A549 (cell line): ENCODE measurements at regions not wholly inside any gene's neighbourhood (a gene's known extent, or its start where the extent isn't known, plus 50 kb on each side); places are given as distances from the start of the nearest gene placed in this dataset.

Experiments used
- ATAC-seq, 2 experiments: fragments of 200-7000 bp in 1 of 2; fragments of >200 bp in 1 of 2; cut with Nextera tagmentation in 1 of 2; cut with Tn5 transposase in 1 of 2; 3 replicates each; pipeline versions ENCODE4 v1.8.0 to v1.9.1; 2018 to 2020; ENCODE audit warnings: mild to moderate bottlenecking in 1 of 2, moderate library complexity in 1 of 2
- CTCF ChIA-PET: fragments of 300-600 bp; sonication (Branson Sonifier 250); formaldehyde crosslinking; extraction: SDS; loops from one replicate; lab custom pipeline; 2021; ENCODE audit warnings: antibody characterized with exemption, inconsistent platforms; lab: Yijun Ruan, JAX
- POLR2A ChIA-PET: fragments of 350-600 bp; formaldehyde crosslinking; extraction: SDS; loops from one replicate; lab custom pipeline; 2021; ENCODE audit warnings: antibody characterized with exemption, inconsistent platforms; lab: Yijun Ruan, JAX
- DNase-seq, 2 experiments: peaks; one replicate each; pipeline versions ENCODE4 v3.0.0 to v3.0.0-alpha.2; 2011 to 2016; ENCODE audit warnings: low read depth in 1 of 2, low spot score in 1 of 2
- FAIRE-seq: peaks from 2 replicates; lab custom pipeline; 2011; peaks lifted over from hg19 to GRCh38; lab: Jason Lieb, UNC
- H3K27ac ChIP-seq, 2 experiments: fragments of >200 bp; sonication (Bioruptor Twin); formaldehyde crosslinking; 3 replicates each; pipeline ENCODE4 v1.5.1; 2016 to 2017
- H3K4me1 ChIP-seq: fragments of >200 bp; sonication (Bioruptor Twin); formaldehyde crosslinking; 3 replicates; pipeline ENCODE4 v1.6.1; 2016
- H3K4me2 ChIP-seq: fragments of >200 bp; sonication (Bioruptor Twin); formaldehyde crosslinking; 3 replicates; pipeline ENCODE4 v1.6.1; 2016
- H3K4me3 ChIP-seq: fragments of >200 bp; sonication (Bioruptor Twin); formaldehyde crosslinking; 3 replicates; pipeline ENCODE4 v1.5.1; 2016
- H3K9me3 ChIP-seq: fragments of >200 bp; sonication (Bioruptor Twin); formaldehyde crosslinking; 3 replicates; pipeline ENCODE4 v1.6.1; 2016
- BHLHE40 ChIP-seq: IDR thresholded peaks from 2 replicates; pipeline ENCODE4 v1.6.1; 2012; ENCODE audit warnings: low read depth, low read length, inconsistent platforms
- CBX8 ChIP-seq: fragments of 200-600 bp; sonication (generic); IDR thresholded peaks from 2 replicates; pipeline ENCODE4 v1.6.1; 2016
- CEBPB ChIP-seq, 2 experiments: fragments of >200 bp in 1 of 2; sonication (Bioruptor Twin) in 1 of 2; formaldehyde crosslinking in 1 of 2; IDR thresholded peaks; 2 replicates each; pipeline ENCODE4 v1.6.1; 2012 to 2016
- FOSL2 ChIP-seq, 2 experiments: fragments of 450-650 bp in 1 of 2; fragments of >200 bp in 1 of 2; sonication (Bioruptor Twin) in 1 of 2; formaldehyde crosslinking; IDR thresholded peaks; 2 replicates each; pipeline versions ENCODE4 v1.5.0 to v1.6.1; 2016 to 2020; ENCODE audit warnings: mild to moderate bottlenecking in 1 of 2, moderate library complexity in 1 of 2
- HEYL ChIP-seq: fragments of 250-450 bp; sonication (Bioruptor Pico); IDR thresholded peaks from 2 replicates; pipeline ENCODE4 v1.8.0; 2021; ENCODE audit warnings: mild to moderate bottlenecking, moderate library complexity
- HOXB13 ChIP-seq: fragments of 250-450 bp; sonication (Bioruptor Pico); IDR thresholded peaks from 2 replicates; pipeline ENCODE4 v1.5.0; 2020; ENCODE audit warnings: low read depth, mild to moderate bottlenecking, moderate library complexity
- JUN ChIP-seq, 2 experiments: fragments of >200 bp; sonication (Bioruptor Twin); formaldehyde crosslinking; IDR thresholded peaks; 2 replicates in 1 of 2; 3 replicates in 1 of 2; pipeline ENCODE4 v1.6.1; 2016 to 2017
- KDM1A ChIP-seq: fragments of 200-600 bp; sonication (generic); IDR thresholded peaks from 2 replicates; pipeline ENCODE4 v1.6.1; 2016; ENCODE audit warnings: low read depth, mild to moderate bottlenecking
- MAZ ChIP-seq: fragments of 150-350 bp; IDR thresholded peaks from 2 replicates; pipeline ENCODE4 v1.6.1; 2014; ENCODE audit warnings: antibody characterized with exemption, low read depth, low read length, borderline replicate concordance
- POLR2A ChIP-seq: IDR thresholded peaks from 2 replicates; pipeline ENCODE4 v1.6.1; 2012; ENCODE audit warnings: mild to moderate bottlenecking, low read length
- RAD21 ChIP-seq, 2 experiments: fragments of >200 bp in 1 of 2; sonication (Bioruptor Twin) in 1 of 2; formaldehyde crosslinking in 1 of 2; IDR thresholded peaks in 1 of 2; conservative IDR thresholded peaks in 1 of 2; 2 replicates in 1 of 2; 3 replicates in 1 of 2; pipeline ENCODE4 v1.6.1; 2012 to 2018; ENCODE audit warnings: inconsistent platforms in 1 of 2
- RFX5 ChIP-seq: fragments of 450-650 bp; IDR thresholded peaks from 2 replicates; pipeline ENCODE4 v1.7.1; 2014; ENCODE audit warnings: antibody characterized with exemption, mild to moderate bottlenecking, moderate library complexity
- RNF2 ChIP-seq: fragments of 200-600 bp; sonication (generic); IDR thresholded peaks from 2 replicates; pipeline ENCODE4 v1.6.1; 2016; ENCODE audit warnings: low read depth, mild to moderate bottlenecking, antibody characterized with exemption, moderate library complexity, borderline replicate concordance
- SREBF2 ChIP-seq: fragments of 450-650 bp; IDR thresholded peaks from 2 replicates; pipeline ENCODE4 v1.6.1; 2014; ENCODE audit warnings: mild to moderate bottlenecking, moderate library complexity
- TFCP2L1 ChIP-seq: fragments of 250-450 bp; sonication (Bioruptor Pico); IDR thresholded peaks from 2 replicates; pipeline ENCODE4 v1.5.0; 2021; ENCODE audit warnings: mild to moderate bottlenecking
- ZC3H11A ChIP-seq: fragments of 450-650 bp; IDR thresholded peaks from 2 replicates; pipeline ENCODE4 v1.6.1; 2014; ENCODE audit warnings: antibody characterized with exemption, mild to moderate bottlenecking
- WGBS: methylation state at CpG from one replicate; pipeline ENCODE4 v1.1.6; 2017; ENCODE audit errors: missing lambda C conversion rate; 5-methylcytosine and 5-hydroxymethylcytosine counted together
- TF ChIP-seq, protein P1 (sequence below): IDR thresholded peaks from 2 replicates; pipeline ENCODE4 v1.6.1; 2012; ENCODE audit warnings: low read depth, borderline replicate concordance
- TF ChIP-seq, protein P2 (sequence below): fragments of 450-650 bp; IDR thresholded peaks from 2 replicates; pipeline ENCODE4 v1.6.1; 2014; ENCODE audit warnings: antibody characterized with exemption
- TF ChIP-seq, protein P3 (sequence below): fragments of 200-600 bp; sonication (generic); IDR thresholded peaks from 2 replicates; pipeline ENCODE4 v1.6.1; 2016; ENCODE audit warnings: antibody characterized with exemption, mild to moderate bottlenecking, moderate library complexity
- TF ChIP-seq, protein P4 (sequence below): fragments of >200 bp; sonication (Bioruptor Twin); formaldehyde crosslinking; IDR thresholded peaks from 3 replicates; pipeline ENCODE4 v1.6.1; 2016
- TF ChIP-seq, protein P5 (sequence below): fragments of >200 bp; sonication (Bioruptor Twin); formaldehyde crosslinking; IDR thresholded peaks from 2 replicates; pipeline ENCODE4 v1.6.1; 2016
- TF ChIP-seq, protein P6 (sequence below): fragments of 250-450 bp; sonication (Bioruptor Pico); IDR thresholded peaks from 2 replicates; pipeline ENCODE4 v1.5.0; 2020; ENCODE audit warnings: low read depth, mild to moderate bottlenecking, moderate library complexity

DNA sequence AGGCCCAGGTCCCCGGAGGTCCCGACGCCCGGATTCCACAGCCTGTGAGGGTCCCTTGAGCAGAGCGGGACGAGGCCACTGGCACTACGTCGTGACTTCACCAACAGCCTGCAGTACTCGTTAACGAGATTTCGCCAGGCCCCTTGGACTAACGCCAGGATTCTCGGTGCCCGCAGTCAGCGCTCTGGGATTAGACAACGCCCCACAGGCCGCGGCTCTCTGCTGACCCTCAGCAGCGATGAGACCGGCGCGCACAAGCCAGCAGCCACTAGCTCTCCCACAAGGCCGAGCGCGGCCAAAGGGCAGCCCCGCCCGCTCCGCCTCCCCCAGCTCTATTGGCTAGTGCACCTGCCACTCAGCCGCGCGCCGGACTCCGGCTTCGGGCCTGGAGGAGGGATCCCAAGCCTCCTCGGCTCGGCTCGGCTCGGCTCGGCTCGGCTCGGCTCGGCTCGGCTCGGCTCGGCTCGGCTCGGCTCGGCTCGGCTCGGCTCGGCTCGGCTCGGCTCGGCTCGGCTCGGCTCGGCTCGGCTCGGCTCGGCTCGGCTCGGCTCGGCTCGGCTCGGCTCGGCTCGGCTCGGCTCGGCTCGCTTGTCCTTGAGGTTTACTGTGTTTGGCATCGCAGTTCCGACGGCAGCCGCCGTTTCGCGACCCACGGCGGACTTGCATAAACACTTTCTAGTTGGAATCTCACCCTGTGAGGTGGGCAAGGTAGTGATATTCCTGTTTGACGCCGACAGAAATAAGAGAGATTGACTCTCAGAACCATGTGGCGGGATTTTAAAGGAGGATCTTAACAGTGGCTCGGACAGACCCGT is 231.7 kb upstream of the SERP2 start (continued):
- TF ChIP-seq, protein P1, sequence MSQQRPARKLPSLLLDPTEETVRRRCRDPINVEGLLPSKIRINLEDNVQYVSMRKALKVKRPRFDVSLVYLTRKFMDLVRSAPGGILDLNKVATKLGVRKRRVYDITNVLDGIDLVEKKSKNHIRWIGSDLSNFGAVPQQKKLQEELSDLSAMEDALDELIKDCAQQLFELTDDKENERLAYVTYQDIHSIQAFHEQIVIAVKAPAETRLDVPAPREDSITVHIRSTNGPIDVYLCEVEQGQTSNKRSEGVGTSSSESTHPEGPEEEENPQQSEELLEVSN = peak; percentile 74
- TF ChIP-seq RAD21 (conservative IDR thresholded peaks at IDR 0.05 in 1 of 2, IDR thresholded peaks at IDR 0.05 in 1 of 2) (peak in 1 of 2 experiments; percentile 35; a peak in 1 of 5 replicates), POLR2A (peak; percentile 74), HOXB13 (peak; percentile 69; the same call in 1 of the 2 replicates), HEYL (CRISPR knock-in tag) (no peak), RFX5 (no peak), BHLHE40 (no peak), KDM1A (no peak), RNF2 (no peak), JUN (IDR thresholded peaks at IDR 0.05) (peak; percentile 7 to 70; a peak in 2 of 5 replicates)
- TF ChIP-seq, protein P2, sequence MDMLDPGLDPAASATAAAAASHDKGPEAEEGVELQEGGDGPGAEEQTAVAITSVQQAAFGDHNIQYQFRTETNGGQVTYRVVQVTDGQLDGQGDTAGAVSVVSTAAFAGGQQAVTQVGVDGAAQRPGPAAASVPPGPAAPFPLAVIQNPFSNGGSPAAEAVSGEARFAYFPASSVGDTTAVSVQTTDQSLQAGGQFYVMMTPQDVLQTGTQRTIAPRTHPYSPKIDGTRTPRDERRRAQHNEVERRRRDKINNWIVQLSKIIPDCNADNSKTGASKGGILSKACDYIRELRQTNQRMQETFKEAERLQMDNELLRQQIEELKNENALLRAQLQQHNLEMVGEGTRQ = no peak
- TF ChIP-seq, protein P3, sequence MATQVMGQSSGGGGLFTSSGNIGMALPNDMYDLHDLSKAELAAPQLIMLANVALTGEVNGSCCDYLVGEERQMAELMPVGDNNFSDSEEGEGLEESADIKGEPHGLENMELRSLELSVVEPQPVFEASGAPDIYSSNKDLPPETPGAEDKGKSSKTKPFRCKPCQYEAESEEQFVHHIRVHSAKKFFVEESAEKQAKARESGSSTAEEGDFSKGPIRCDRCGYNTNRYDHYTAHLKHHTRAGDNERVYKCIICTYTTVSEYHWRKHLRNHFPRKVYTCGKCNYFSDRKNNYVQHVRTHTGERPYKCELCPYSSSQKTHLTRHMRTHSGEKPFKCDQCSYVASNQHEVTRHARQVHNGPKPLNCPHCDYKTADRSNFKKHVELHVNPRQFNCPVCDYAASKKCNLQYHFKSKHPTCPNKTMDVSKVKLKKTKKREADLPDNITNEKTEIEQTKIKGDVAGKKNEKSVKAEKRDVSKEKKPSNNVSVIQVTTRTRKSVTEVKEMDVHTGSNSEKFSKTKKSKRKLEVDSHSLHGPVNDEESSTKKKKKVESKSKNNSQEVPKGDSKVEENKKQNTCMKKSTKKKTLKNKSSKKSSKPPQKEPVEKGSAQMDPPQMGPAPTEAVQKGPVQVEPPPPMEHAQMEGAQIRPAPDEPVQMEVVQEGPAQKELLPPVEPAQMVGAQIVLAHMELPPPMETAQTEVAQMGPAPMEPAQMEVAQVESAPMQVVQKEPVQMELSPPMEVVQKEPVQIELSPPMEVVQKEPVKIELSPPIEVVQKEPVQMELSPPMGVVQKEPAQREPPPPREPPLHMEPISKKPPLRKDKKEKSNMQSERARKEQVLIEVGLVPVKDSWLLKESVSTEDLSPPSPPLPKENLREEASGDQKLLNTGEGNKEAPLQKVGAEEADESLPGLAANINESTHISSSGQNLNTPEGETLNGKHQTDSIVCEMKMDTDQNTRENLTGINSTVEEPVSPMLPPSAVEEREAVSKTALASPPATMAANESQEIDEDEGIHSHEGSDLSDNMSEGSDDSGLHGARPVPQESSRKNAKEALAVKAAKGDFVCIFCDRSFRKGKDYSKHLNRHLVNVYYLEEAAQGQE = no peak
- TF ChIP-seq, protein P4, sequence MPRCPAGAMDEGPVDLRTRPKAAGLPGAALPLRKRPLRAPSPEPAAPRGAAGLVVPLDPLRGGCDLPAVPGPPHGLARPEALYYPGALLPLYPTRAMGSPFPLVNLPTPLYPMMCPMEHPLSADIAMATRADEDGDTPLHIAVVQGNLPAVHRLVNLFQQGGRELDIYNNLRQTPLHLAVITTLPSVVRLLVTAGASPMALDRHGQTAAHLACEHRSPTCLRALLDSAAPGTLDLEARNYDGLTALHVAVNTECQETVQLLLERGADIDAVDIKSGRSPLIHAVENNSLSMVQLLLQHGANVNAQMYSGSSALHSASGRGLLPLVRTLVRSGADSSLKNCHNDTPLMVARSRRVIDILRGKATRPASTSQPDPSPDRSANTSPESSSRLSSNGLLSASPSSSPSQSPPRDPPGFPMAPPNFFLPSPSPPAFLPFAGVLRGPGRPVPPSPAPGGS = peak; percentile 58; the same call in 1 of the 3 replicates

DNA sequence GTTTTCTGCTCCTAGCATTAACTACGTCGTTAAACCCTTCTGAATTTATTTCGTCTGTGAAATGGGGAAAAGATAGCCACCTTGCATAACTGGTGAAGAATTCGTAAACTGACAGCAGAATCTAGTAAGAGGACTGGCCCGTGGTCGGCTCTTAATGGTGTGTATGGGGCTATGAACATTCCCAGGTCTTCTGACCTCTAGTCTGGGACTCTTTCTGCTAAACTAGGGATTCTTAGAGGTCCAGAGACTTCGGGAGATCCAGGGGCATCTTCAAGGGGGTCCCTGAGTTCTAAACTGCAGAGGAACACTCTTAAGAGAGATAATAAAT is 231.1 kb upstream of the SERP2 start:
- FAIRE-seq = no peak
- 0% methylated on average over 7 of the region's 7 CpGs for WGBS
- Histone ChIP-seq H3K4me3 (peak overlapping the region; percentile 63), H3K27ac (peak overlapping the region; percentile 98 to 99), H3K4me2 (peak overlapping the region; percentile 95), H3K9me3 (no peaks in the 10 kb centered on the region; the same call in 2 of the 3 replicates), H3K4me1 (peaks cover 25% of the 10 kb centered on the region)
- peak in 1 of 2 experiments; percentile 26 for DNase-seq
- CTCF ChIA-PET = interaction anchor here (0.8 kb wide), 1 partner anchor 16 kb away, joined by 3 read pairs; no protein-coding TSS in a partner anchor
- TF ChIP-seq CEBPB (IDR thresholded peaks at IDR 0.05) = no peak
- no peak for TF ChIP-seq FOSL2 (IDR thresholded peaks at IDR 0.05)
- no peak for TF ChIP-seq FOSL2 (CRISPR knock-in tag; IDR thresholded peaks at IDR 0.05)
- TF ChIP-seq, protein P3 = no peak
- TF ChIP-seq, protein P5, sequence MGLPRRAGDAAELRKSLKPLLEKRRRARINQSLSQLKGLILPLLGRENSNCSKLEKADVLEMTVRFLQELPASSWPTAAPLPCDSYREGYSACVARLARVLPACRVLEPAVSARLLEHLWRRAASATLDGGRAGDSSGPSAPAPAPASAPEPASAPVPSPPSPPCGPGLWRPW = no peak
- TF ChIP-seq MAZ = no peak
- TF ChIP-seq, protein P6, sequence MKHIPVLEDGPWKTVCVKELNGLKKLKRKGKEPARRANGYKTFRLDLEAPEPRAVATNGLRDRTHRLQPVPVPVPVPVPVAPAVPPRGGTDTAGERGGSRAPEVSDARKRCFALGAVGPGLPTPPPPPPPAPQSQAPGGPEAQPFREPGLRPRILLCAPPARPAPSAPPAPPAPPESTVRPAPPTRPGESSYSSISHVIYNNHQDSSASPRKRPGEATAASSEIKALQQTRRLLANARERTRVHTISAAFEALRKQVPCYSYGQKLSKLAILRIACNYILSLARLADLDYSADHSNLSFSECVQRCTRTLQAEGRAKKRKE (CRISPR knock-in tag) = no peak
- TF ChIP-seq ZC3H11A = no peak
- TF ChIP-seq SREBF2 = no peak
- no peak for TF ChIP-seq TFCP2L1
- TF ChIP-seq CBX8 = no peak
- no peak for TF ChIP-seq JUN (IDR thresholded peaks at IDR 0.05)
- POLR2A ChIA-PET = interaction anchor here (1.1 to 2.5 kb wide), 3 partner anchors 17 to 294 kb away, joined by 6 to 26 read pairs (median 14); no protein-coding TSS in a partner anchor
- peak; percentile 36 to 49; a peak in 5 of 6 replicates for ATAC-seq
